Frontal cortex (tissue), 3 donors: ENCODE measurements at regions not wholly inside any gene's neighbourhood (a gene's known extent, or its start where the extent isn't known, plus 50 kb on each side); places are given as distances from the start of the nearest gene placed in this dataset.
"Not testable (repeated sequence)": the region's sequence is repeated elsewhere in the genome, so short reads cannot be mapped to it uniquely, and the experiment has no call there.

Experiments used
- DNase-seq, 2 donors: peaks; one replicate each; pipeline ENCODE4 v3.0.0; 2012; ENCODE audit warnings: low spot score in 2 of 2
- FAIRE-seq: peaks from 2 replicates; lab custom pipeline; 2012; peaks lifted over from hg19 to GRCh38; lab: Jason Lieb, UNC
- donor health status: control.
- donor health status: control.
- donor health status: control.

DNA sequence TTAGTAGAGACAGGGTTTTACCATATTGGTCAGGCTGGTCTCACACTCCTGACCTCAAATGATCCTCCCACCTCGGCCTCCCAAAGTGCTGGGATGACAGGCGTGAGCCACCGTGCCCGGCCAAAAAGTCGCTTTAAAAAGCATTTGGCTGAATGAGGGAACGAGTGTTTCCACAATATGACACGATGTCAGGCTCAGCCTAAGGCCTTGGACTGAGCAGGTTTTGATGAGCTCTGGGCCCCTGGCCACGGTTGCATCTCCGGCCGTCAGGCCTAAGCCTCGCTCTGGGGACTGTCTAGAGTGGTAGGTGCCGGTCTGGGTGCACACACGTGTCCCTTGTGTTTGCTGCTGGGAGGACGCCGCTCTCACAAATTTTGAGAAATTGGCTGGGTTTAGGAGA is 120.3 kb downstream of the NPIPB11 start:
- FAIRE-seq, DNase-seq: not testable (repeated sequence)

DNA sequence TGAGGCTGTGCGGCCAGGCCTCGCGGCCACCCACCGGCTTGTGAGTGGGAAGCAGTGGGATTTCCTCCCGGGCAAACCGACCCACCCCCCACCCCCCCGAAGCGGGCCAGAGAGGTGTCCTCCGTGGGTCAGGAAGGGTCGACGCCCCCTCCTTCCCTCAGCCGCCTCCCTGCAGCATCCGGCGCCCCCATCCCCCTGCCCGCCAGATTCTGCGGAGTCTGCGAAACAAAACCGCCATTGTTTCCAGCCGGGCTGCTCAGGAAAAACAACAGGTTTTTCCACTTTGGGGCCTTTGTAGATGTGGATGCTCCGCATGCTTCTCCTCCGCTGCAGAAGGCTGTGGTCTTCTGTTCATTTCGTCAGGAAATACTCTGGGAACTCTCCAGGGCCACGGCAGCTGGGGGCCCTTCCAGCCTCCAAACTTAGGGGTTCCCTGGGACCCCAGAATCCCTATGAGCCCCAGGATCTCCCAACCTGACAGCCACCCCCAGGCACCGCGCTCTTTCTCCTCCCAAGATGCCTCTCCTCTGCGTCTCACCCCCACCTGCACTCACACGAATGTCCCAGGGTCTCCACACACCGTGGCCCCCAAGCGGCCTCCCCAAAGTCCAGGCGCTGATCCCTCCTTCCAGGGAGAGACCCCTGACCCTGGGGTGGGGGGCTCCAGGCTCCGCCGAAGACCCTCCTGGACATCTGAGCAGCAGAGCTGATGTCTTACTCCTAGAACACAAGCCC is 121.2 kb downstream of the NPIPB11 start:
- not testable (repeated sequence) for FAIRE-seq, DNase-seq

DNA sequence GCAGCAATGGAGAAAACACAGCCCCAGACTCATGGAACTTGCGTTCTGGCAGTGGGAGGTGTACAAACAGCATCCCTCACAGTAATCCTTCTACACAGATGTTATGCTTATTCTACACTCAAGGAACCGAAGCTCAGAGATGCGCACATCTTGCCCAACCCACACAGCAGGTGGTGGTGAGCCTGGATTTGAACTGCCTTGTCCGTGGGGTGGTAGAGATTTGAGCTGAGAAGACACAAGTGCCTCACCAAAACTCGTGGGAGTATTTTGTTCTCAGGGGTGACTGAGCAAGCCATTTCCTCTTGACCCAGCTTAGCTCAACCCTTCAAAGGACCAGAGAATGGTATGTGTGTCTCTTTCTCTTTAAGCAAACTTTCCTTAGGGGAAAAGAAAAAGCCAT is 121.8 kb downstream of the NPIPB11 start:
- not testable (repeated sequence) for DNase-seq, FAIRE-seq

DNA sequence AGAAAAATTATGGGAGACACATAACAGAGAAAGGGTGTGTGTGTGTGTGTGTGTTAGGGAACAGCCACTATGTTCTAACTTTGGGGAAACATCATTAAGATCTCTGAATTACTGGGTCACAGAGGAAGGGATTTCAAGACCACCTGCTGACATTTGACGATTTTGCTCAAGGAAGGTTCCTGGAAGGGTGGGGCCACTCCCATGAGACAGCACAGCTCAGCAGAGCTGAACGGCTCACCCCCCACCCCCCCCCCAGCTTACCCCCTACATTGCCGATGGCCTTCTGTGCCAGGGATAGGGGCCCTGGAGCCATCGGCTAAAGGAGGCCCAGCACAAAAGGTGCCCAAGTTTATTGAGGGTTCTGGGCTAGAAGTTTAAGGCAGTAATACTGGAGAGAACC is 122.4 kb downstream of the NPIPB11 start:
- not testable (repeated sequence) for FAIRE-seq, DNase-seq

DNA sequence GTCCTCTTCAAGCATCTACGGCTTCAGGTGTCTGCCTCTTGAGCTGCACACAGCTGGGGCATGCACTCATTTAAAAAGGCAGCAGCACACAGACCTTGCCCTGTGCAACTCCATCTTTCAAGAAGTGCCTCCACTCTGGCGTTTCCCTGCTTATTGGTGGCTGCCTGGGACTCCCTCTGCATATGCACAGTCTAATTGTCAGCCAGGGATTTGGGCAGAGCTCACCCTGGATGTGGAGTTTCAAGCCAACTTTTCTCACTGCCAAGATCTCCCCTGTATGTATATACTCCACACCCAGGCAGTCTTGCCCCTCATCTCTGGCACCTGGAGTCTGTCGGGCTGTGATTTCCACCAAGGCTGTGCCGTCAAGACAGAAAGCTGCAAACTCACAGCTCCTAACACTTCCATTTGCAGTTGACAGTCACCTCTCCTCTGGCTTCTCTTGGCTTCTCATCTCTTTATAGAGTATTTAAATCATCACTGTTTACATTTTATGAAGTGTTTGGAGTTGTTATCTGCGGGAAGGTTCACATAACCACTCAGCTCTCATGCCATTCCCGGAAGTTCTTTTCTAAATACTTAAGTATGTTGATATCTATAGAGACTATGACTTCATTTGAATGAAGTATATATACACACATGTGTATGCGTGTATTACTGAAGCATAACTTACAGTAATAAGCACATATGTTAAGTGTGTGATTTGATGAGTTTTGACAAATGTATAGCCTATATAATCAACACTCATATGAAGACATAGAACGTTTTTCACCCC is 128.2 kb downstream of the NPIPB11 start:
- not testable (repeated sequence) for FAIRE-seq, DNase-seq

DNA sequence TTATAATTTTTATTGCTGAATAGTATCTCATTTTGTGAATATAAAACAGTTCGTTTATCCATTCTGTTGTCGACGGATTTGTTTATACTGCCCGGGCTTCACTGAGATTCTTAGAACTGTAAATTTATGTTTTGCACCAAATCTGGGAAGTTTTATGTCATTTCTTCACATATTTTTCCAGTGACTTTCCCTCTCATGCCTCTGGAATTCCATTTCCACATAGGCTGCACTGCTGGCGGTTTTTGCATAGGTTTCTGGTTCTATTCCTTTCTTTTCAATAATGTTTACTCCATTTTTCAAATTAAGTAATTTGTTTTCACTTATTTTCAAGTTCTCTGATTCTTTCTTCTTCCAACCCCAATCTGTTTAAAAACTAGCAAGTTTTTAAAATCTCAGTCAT is 130.1 kb downstream of the NPIPB11 start:
- not testable (repeated sequence) for FAIRE-seq, DNase-seq

DNA sequence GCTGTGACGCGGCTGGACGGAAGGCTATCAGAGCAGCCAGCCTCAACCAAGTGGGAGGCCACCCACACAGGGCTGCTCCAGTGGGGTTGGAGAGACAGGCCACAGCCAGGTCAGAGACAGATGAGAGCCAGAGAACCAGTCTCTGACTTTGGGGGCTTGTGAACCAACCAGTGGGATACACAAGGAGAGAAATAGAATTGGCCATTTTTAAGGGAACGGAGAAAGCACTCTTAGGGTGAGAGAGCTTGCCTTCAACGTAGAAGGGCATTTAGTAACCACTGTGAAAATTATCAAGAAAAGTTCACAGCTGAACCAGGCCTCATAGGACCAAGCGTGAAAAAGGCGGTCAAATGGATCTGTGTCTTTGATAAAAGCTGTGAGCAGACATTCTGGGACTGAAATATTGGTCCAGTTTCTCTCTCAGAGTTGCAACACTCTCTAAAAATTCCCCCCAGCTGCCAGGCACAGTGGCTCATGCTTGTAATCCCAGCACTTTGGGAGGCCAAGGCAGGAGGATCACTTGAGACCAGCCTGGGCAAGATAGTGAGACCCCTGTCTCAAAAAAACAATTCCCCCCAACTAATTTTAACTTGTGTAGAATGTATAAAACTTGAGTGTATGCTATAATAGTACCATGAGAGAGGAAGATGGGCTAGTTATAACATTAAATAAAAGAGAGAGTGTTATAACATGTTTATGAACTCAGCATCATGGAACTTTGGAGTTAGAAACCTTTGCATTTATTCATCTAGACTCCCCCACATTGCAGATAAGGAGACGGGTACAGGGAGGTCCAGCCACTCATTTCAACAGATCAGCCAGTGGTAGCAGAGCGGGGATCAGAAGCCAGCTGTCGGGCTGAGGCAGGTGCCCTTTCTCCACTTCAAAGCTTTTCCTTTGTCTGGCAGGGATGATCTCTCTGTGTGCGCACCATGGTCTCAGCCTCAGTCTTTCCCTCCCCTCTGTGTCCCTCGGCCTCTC is 132.2 kb downstream of the NPIPB11 start:
- not testable (repeated sequence) for FAIRE-seq, DNase-seq

DNA sequence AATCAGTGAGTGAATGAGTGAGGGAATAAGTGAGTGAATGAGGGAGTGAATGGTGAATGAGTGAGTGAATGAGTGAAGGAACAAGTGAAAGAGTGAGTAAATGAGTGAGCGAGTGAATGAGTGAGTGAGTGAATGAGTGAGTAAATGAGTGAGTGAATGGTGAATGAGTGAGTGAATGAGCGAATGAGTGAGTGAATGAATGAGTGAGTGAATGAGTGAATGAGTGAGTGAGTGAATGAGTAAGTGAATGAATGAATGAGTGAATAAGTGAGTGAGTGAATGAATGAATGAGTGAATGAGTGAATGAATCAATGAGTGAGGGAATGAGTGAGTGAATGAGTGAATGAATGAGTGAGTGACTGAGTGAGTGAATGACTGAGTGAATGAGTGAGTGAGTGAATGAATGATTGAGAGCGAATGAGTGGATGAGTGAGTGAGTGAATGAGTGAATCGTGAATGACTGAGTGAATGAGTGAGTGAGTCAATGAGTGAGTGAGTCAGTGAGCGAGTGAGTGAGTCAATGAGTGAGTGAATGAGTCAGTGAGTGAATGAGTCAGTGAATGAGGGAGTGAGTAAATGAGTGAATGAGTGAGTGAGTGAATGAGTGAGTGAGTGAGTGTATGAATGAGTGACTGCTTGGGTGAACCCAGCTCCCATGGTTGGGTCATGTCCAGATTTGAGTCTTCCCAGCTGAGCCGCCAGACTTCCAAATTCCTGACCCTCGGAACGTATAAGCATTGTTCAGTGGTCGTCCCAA is 133.0 kb downstream of the NPIPB11 start:
- FAIRE-seq, DNase-seq: not testable (repeated sequence)

DNA sequence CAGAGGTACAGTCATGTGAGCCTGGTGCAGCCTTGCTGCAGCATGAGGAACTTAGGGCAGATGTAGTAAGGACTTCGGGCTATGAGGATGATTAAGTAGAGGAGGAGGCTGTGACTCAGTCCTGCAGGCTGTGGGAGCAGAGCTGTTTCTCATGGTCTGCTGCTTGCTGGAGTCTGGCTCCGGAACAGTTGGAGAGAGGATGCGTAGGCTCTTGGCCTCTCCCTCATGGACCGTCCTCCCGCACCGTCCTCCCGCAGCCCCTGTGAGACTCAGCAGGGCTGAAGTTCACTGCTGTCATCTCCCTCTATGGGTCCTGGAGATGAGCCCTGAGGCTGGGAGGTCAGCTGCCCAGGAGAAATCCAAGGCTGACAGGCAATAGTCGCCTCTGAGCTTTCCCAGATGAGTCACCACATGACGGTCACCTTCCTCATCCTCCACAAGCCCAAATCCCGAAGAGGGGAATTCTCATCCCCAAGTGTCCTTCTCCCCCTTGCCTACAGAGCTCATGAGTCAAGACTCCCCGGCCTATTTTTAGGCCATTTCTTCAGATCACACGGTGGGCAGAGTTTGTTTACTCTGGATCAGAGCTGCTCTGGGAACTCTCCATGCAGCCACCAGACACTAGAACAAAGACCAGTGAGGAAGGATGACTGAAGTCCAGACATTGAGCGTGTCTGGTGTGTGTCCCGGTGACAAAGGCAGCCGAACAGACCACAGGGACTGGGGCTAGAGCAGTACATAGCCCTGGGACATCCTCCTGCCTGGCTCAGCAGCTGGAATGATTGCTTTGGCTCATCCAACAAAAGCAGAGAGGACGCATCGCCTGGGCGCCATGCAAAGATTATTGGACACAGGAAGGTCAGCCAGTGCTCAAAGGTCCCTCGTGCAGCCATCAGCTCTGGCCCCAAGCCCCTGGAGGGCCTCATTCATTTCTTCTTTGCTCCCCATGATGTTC is 134.5 kb downstream of the NPIPB11 start:
- DNase-seq, FAIRE-seq: not testable (repeated sequence)

DNA sequence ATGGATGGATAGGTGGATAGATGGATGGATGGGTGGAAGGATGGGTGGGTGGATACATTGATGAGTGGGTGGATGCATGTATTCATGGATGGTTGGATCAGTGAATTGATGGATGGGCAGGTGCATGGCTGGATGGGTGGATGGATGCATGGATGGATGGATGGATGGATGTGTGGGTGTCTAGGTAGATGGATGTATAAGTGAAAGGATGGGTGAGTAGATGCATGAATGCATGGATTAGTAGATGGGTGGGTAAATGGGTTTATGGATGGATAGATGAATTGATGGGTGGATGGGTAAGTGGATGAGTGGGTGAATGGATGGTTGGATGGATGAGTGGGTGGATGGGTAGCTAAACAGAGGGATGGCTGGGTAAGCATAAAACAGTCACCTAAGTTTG is 135.6 kb downstream of the NPIPB11 start:
- not testable (repeated sequence) for FAIRE-seq, DNase-seq

DNA sequence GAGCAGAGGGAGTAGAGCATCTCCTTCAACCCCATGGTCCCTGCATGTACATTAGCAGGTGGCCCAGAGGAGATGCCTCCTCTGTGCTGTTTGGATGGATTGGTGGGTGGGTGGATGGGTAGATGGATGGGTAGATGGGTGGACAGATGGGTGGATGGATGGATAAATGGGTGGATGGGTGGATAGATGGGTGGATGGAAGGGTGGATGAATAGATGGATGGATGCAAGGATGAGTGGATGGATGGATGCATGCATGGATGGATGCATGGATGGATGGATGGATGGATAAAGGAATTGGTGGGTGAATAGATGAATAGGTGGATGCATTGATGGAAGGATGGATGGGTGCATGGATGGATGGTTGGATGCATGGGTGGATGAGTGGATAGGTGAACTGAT is 136.5 kb downstream of the NPIPB11 start:
- DNase-seq, FAIRE-seq: not testable (repeated sequence)

DNA sequence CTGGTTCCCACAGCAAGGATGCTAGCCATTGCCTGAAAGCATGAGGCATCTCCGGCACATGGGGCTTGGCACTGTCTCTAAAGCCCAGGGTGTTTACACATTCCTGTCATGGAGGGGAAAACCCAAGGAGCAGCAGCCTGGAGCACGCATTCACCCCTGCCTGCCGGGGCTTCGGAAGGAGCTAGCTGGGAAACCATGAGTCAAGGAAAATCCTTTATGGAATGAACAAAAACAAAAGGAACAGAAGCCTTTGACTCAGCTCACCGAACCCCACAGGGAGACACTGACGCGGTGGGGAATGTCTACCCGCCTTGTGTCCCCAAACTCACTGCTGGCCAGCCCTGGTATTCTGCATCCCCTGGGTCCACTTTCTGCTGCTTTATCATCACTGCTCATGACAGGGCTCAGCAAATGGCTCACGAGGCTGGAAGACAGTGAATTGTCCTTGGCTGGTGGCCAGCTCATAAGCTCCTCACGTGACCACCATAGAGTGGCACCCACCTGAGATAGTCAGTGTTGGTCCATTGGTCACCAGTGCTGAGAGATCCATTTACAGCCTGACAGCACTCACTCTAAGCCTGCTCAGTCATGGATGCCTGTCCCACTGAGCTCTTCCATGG is 137.2 kb downstream of the NPIPB11 start:
- not testable (repeated sequence) for DNase-seq, FAIRE-seq

DNA sequence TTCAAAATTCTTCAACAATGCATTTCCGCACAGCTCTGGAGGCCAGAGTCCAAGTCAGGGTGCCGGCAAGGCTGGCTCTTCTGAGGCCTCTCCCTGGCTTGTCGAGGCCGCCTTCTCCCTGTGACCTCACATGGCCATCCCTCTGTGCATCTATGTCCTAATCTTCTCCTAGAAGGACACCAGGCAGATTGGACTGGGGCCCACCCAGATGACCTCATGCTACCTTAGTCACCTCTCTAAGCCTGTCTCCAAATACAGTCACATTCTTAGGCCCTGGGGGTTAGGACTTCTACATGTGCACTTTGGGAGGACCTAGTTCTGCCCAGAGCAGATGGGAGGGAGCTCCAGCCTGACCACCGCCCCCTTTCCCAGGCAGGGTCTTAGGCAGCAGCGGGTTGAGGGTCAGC is 137.7 kb downstream of the NPIPB11 start:
- not testable (repeated sequence) for FAIRE-seq

DNA sequence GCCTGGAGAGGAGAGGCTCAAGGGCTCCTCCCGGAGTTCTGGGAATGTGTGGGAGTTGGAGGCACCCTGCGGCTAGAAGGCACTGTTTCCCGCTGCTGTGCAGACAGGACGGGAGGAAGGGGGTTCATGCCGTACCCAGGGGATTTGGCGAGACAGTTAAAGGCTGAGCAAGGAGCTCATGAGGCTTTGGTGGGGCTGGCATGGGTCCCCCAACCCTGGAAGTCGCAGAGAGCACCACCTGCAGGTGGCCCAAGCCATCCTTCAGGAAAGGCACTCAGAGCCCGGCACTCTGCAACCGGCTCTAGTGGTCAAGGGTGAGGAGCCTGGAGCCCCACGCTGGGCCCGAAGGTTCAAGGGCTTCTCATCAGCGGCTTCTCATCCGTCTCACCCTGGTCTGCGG is 138.2 kb downstream of the NPIPB11 start:
- not testable (repeated sequence) for FAIRE-seq, DNase-seq

More for the DNA sequence above, 137.7 kb downstream of the NPIPB11 start:
- DNase-seq = not testable (repeated sequence)

DNA sequence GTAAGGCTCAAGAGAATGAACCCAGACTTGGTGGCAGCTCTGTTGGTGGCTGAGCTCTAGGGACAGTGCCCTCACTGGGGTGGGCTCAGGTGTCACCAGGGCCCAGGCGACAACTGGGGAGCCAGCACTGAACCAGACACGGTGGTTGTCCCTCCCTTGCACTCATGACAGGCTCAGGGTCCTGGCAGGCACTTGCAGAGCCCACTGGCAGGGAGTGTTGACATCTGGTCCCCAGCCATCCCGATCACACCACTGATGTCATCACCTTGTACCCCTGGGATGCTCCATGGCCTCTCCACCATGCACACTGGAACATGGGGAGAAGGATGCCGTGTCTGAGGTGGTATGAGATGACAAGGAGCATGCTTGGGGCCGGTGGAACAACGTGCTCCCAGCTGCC is 138.6 kb downstream of the NPIPB11 start:
- FAIRE-seq, DNase-seq: not testable (repeated sequence)

DNA sequence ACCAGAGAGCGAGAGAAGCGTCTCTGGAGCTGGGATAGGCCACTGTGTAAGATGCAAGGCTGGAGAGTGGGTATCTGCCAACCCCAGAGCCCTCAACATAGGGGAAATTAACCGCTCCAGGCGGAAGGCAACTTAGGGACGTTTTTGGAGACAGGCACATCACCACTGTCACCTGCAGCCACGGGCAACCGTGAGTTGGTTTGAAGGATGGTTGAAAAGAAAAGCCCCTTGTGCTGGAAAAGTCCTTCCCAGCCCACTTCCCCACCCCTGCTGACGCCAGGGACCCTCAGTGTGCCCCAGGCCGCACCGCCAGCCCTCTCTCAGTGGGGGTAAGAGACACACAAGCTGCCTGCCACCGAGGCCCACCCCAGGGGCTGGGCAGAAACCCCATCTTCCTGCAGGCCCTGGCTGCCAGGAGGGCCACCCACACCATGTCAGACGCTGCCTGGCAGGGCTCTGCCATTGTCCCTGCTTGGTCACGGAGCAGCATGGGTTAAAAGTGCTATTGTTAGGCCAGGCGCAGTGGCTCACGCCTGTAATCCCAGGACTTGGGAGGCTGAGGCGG is 139.4 kb downstream of the NPIPB11 start:
- FAIRE-seq, DNase-seq: not testable (repeated sequence)

DNA sequence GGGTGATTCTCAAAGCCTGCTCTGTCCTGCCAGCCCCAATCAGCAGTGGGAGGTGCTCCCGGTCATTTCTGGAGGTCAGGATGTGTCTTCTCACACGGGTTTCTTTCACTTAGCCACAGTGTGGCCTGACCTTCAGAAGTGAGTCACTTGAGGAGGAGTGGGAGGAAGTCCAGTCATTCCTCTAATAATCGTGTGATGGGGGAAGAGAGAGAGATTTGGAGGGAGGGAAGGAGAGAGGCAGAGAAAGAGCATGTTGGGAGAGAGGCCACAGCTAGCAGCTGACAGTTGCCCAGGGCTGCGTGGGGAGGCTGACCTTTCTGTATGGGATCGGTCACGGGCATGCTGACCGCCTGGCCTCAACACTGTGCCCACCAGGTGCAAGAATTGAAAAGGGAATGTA is 139.9 kb downstream of the NPIPB11 start:
- not testable (repeated sequence) for FAIRE-seq, DNase-seq
